ENCODE measurements at regions not wholly inside any gene's neighbourhood (a gene's known extent, or its start where the extent isn't known, plus 50 kb on each side); places are given as distances from the start of the nearest gene placed in this dataset.
A peak's percentile ranks its signal among the peaks of the same experiment; 100 is the strongest.

- Histone ChIP-seq H3K27me3 (ENCODE audit: control insufficient read depth in 3 of 3, insufficient read depth in 3 of 3, low read length in 2 of 3) (no peaks in the 10 kb centered on the region), H3K36me3 (ENCODE audit: control insufficient read depth in 4 of 4, insufficient read depth in 4 of 4, low read length in 4 of 4) (no peaks in the 10 kb centered on the region), H3K27ac (ENCODE audit: low read depth in 1 of 2, low read length in 1 of 2) (no peak overlapping the region), H3K4me3 (no peak overlapping the region), H3K9me3 (ENCODE audit: control insufficient read depth in 4 of 4, insufficient read depth in 3 of 4, low read length in 3 of 4) (peaks cover 0 to 2% (median 0%) of the 10 kb centered on the region in 4 donors), H3K4me1 (ENCODE audit: control insufficient read depth in 5 of 5, insufficient read depth in 5 of 5, low read length in 5 of 5) (no peaks in the 10 kb centered on the region), H3K9ac (ENCODE audit: insufficient read depth in 1 of 2, low read length in 2 of 2) (no peak overlapping the region)
- ATAC-seq (ENCODE audit: insufficient read depth, low FRiP score) (no peak), DNase-seq (no peak)
- no peak for TF ChIP-seq CTCF (IDR thresholded peaks at IDR 0.05; ENCODE audit: control extremely low read depth, extremely low read depth)
- WGBS, 2 donors = 63 to 67% methylated on average over 1 of the region's 1 CpG
These were observed 252.0 kb upstream of the CNTN3 start for GRCh38 chr3:74866357-74867030.

GRCh38 chr3:74862476-74862875, 248.0 kb upstream of the CNTN3 start:
- Histone ChIP-seq H3K9me3 (ENCODE audit: control insufficient read depth in 4 of 4, insufficient read depth in 3 of 4, low read length in 3 of 4) (peaks cover 0 to 2% (median 0%) of the 10 kb centered on the region in 4 donors), H3K9ac (ENCODE audit: insufficient read depth in 1 of 2, low read length in 2 of 2) (no peak overlapping the region), H3K36me3 (ENCODE audit: control insufficient read depth in 4 of 4, insufficient read depth in 4 of 4, low read length in 4 of 4) (no peaks in the 10 kb centered on the region), H3K4me1 (ENCODE audit: control insufficient read depth in 5 of 5, insufficient read depth in 5 of 5, low read length in 5 of 5) (no peaks in the 10 kb centered on the region), H3K27ac (ENCODE audit: low read depth in 1 of 2, low read length in 1 of 2) (no peak overlapping the region), H3K4me3 (no peak overlapping the region), H3K27me3 (ENCODE audit: control insufficient read depth in 3 of 3, insufficient read depth in 3 of 3, low read length in 2 of 3) (no peaks in the 10 kb centered on the region)
- no peak for TF ChIP-seq CTCF (IDR thresholded peaks at IDR 0.05; ENCODE audit: control extremely low read depth, extremely low read depth)
- peak; percentile 69 to 87 (median 82) for DNase-seq
- WGBS, 2 donors = 56 to 62% methylated on average over 3 of the region's 3 CpGs
- ATAC-seq (ENCODE audit: insufficient read depth, low FRiP score) = no peak

- H3K36me3 ChIP-seq (ENCODE audit: control insufficient read depth in 4 of 4, insufficient read depth in 4 of 4, low read length in 4 of 4) = no peaks in the 10 kb centered on the region
- H3K9ac ChIP-seq (ENCODE audit: insufficient read depth in 1 of 2, low read length in 2 of 2) = no peak overlapping the region
- no peak overlapping the region for H3K27ac ChIP-seq (ENCODE audit: low read depth in 1 of 2, low read length in 1 of 2)
- H3K4me3 ChIP-seq = no peak overlapping the region
- ATAC-seq (ENCODE audit: insufficient read depth, low FRiP score) (no peak), DNase-seq (no peak)
- no peaks in the 10 kb centered on the region for H3K27me3 ChIP-seq (ENCODE audit: control insufficient read depth in 3 of 3, insufficient read depth in 3 of 3, low read length in 2 of 3)
- 63 to 64% methylated on average over 3 of the region's 3 CpGs for WGBS, 2 donors
- no peaks in the 10 kb centered on the region for H3K4me1 ChIP-seq (ENCODE audit: control insufficient read depth in 5 of 5, insufficient read depth in 5 of 5, low read length in 5 of 5)
- H3K9me3 ChIP-seq (ENCODE audit: control insufficient read depth in 4 of 4, insufficient read depth in 3 of 4, low read length in 3 of 4) = peaks cover 0 to 2% (median 0%) of the 10 kb centered on the region in 4 donors
- TF ChIP-seq CTCF (IDR thresholded peaks at IDR 0.05; ENCODE audit: control extremely low read depth, extremely low read depth) = no peak
These were observed 246.8 kb upstream of the CNTN3 start for GRCh38 chr3:74861211-74861610.

- Histone ChIP-seq H3K36me3 (ENCODE audit: control insufficient read depth in 4 of 4, insufficient read depth in 4 of 4, low read length in 4 of 4) (no peaks in the 10 kb centered on the region), H3K4me3 (no peak overlapping the region), H3K9me3 (ENCODE audit: control insufficient read depth in 4 of 4, insufficient read depth in 3 of 4, low read length in 3 of 4) (peaks cover 0 to 2% (median 0%) of the 10 kb centered on the region in 4 donors), H3K27me3 (ENCODE audit: control insufficient read depth in 3 of 3, insufficient read depth in 3 of 3, low read length in 2 of 3) (no peaks in the 10 kb centered on the region), H3K27ac (ENCODE audit: low read depth in 1 of 2, low read length in 1 of 2) (no peak overlapping the region), H3K9ac (ENCODE audit: insufficient read depth in 1 of 2, low read length in 2 of 2) (no peak overlapping the region), H3K4me1 (ENCODE audit: control insufficient read depth in 5 of 5, insufficient read depth in 5 of 5, low read length in 5 of 5) (no peaks in the 10 kb centered on the region)
- DNase-seq = no peak
- ATAC-seq (ENCODE audit: insufficient read depth, low FRiP score) = no peak
- no peak for TF ChIP-seq CTCF (IDR thresholded peaks at IDR 0.05; ENCODE audit: control extremely low read depth, extremely low read depth)
- WGBS, 2 donors = 84 to 85% methylated on average over 2 of the region's 2 CpGs
These were observed 243.6 kb upstream of the CNTN3 start for GRCh38 chr3:74858086-74858485.
